ENCODE measurements at regions not wholly inside any gene's neighbourhood (a gene's known extent, or its start where the extent isn't known, plus 50 kb on each side); places are given as distances from the start of the nearest gene placed in this dataset.
"Not testable (repeated sequence)": the region's sequence is repeated elsewhere in the genome, so short reads cannot be mapped to it uniquely, and the experiment has no call there.

GRCh38 chr17:22161376-22161775 lies 469.1 kb downstream of the KCNJ18 start:
- no peak overlapping the region for H2AFZ ChIP-seq (ENCODE audit: low read depth, low read length)
- no peaks in the 10 kb centered on the region for H3K27me3 ChIP-seq (ENCODE audit: insufficient read depth, low read length)
- H3K36me3 ChIP-seq (ENCODE audit: insufficient read depth, low read length), result no peaks in the 10 kb centered on the region
- no peaks in the 10 kb centered on the region for H3K9me3 ChIP-seq (ENCODE audit: low read length)
- no peaks in the 10 kb centered on the region for H3K4me1 ChIP-seq (ENCODE audit: insufficient read depth, low read length)
- no peak overlapping the region for H3K4me3 ChIP-seq (ENCODE audit: low read length)

- Histone ChIP-seq H3K4me3 (ENCODE audit: low read length) (no peak overlapping the region), H3K9me3 (ENCODE audit: low read length) (no peaks in the 10 kb centered on the region), H3K27me3 (ENCODE audit: insufficient read depth, low read length) (no peaks in the 10 kb centered on the region), H3K4me1 (ENCODE audit: insufficient read depth, low read length) (no peaks in the 10 kb centered on the region), H3K36me3 (ENCODE audit: insufficient read depth, low read length) (no peaks in the 10 kb centered on the region), H2AFZ (ENCODE audit: low read depth, low read length) (no peak overlapping the region)
Measured at GRCh38 chr17:22171631-22172030, 479.3 kb downstream of the KCNJ18 start.

- Histone ChIP-seq H3K27me3 (ENCODE audit: insufficient read depth, low read length) (no peaks in the 10 kb centered on the region), H3K4me3 (ENCODE audit: low read length) (no peak overlapping the region), H3K36me3 (ENCODE audit: insufficient read depth, low read length) (no peaks in the 10 kb centered on the region), H3K4me1 (ENCODE audit: insufficient read depth, low read length) (no peaks in the 10 kb centered on the region), H2AFZ (ENCODE audit: low read depth, low read length) (no peak overlapping the region), H3K9me3 (ENCODE audit: low read length) (no peaks in the 10 kb centered on the region)
Measured at GRCh38 chr17:22193113-22193512, 500.8 kb downstream of the KCNJ18 start.

- not testable (repeated sequence) for H3K9me3 ChIP-seq (ENCODE audit: low read length); H3K36me3 ChIP-seq (ENCODE audit: insufficient read depth, low read length); H3K27me3 ChIP-seq (ENCODE audit: insufficient read depth, low read length); H3K4me1 ChIP-seq (ENCODE audit: insufficient read depth, low read length); H2AFZ ChIP-seq (ENCODE audit: low read depth, low read length); H3K4me3 ChIP-seq (ENCODE audit: low read length)
Measured at GRCh38 chr17:22200187-22200586, 507.9 kb downstream of the KCNJ18 start.

GRCh38 chr17:22202702-22203101 lies 510.4 kb downstream of the KCNJ18 start:
- H3K9me3 ChIP-seq (ENCODE audit: low read length), result no peaks in the 10 kb centered on the region
- no peaks in the 10 kb centered on the region for H3K4me1 ChIP-seq (ENCODE audit: insufficient read depth, low read length)
- H3K27me3 ChIP-seq (ENCODE audit: insufficient read depth, low read length), result no peaks in the 10 kb centered on the region
- no peak overlapping the region for H3K4me3 ChIP-seq (ENCODE audit: low read length)
- H2AFZ ChIP-seq (ENCODE audit: low read depth, low read length), result no peak overlapping the region
- no peaks in the 10 kb centered on the region for H3K36me3 ChIP-seq (ENCODE audit: insufficient read depth, low read length)

GRCh38 chr17:22203208-22203715 lies 510.9 kb downstream of the KCNJ18 start:
- no peak overlapping the region for H2AFZ ChIP-seq (ENCODE audit: low read depth, low read length)
- no peaks in the 10 kb centered on the region for H3K36me3 ChIP-seq (ENCODE audit: insufficient read depth, low read length)
- H3K4me1 ChIP-seq (ENCODE audit: insufficient read depth, low read length), result no peaks in the 10 kb centered on the region
- H3K9me3 ChIP-seq (ENCODE audit: low read length), result no peaks in the 10 kb centered on the region
- H3K27me3 ChIP-seq (ENCODE audit: insufficient read depth, low read length), result no peaks in the 10 kb centered on the region
- H3K4me3 ChIP-seq (ENCODE audit: low read length), result no peak overlapping the region

GRCh38 chr17:22204076-22204475 lies 511.8 kb downstream of the KCNJ18 start:
- H3K4me1 ChIP-seq (ENCODE audit: insufficient read depth, low read length); H2AFZ ChIP-seq (ENCODE audit: low read depth, low read length): not testable (repeated sequence)

GRCh38 chr17:22210212-22210611 lies 517.9 kb downstream of the KCNJ18 start:
- H3K36me3 ChIP-seq (ENCODE audit: insufficient read depth, low read length); H3K4me1 ChIP-seq (ENCODE audit: insufficient read depth, low read length); H3K9me3 ChIP-seq (ENCODE audit: low read length); H2AFZ ChIP-seq (ENCODE audit: low read depth, low read length); H3K27me3 ChIP-seq (ENCODE audit: insufficient read depth, low read length); H3K4me3 ChIP-seq (ENCODE audit: low read length): not testable (repeated sequence)

More at GRCh38 chr17:22204076-22204475, 511.8 kb downstream of the KCNJ18 start:
- H3K9me3 ChIP-seq (ENCODE audit: low read length); H3K4me3 ChIP-seq (ENCODE audit: low read length); H3K36me3 ChIP-seq (ENCODE audit: insufficient read depth, low read length); H3K27me3 ChIP-seq (ENCODE audit: insufficient read depth, low read length): not testable (repeated sequence)

- H3K4me1 ChIP-seq (ENCODE audit: insufficient read depth, low read length); H3K36me3 ChIP-seq (ENCODE audit: insufficient read depth, low read length); H3K4me3 ChIP-seq (ENCODE audit: low read length); H3K27me3 ChIP-seq (ENCODE audit: insufficient read depth, low read length); H3K9me3 ChIP-seq (ENCODE audit: low read length); H2AFZ ChIP-seq (ENCODE audit: low read depth, low read length): not testable (repeated sequence)
Measured at GRCh38 chr17:22213169-22213568, 520.8 kb downstream of the KCNJ18 start.

GRCh38 chr17:22217135-22217534 lies 524.8 kb downstream of the KCNJ18 start:
- no peaks in the 10 kb centered on the region for H3K4me1 ChIP-seq (ENCODE audit: insufficient read depth, low read length)
- no peaks in the 10 kb centered on the region for H3K36me3 ChIP-seq (ENCODE audit: insufficient read depth, low read length)
- no peak overlapping the region for H2AFZ ChIP-seq (ENCODE audit: low read depth, low read length)
- H3K27me3 ChIP-seq (ENCODE audit: insufficient read depth, low read length), result no peaks in the 10 kb centered on the region
- no peak overlapping the region for H3K4me3 ChIP-seq (ENCODE audit: low read length)
- H3K9me3 ChIP-seq (ENCODE audit: low read length), result no peaks in the 10 kb centered on the region

GRCh38 chr17:22221344-22221743 lies 529.0 kb downstream of the KCNJ18 start:
- Histone ChIP-seq H3K4me3 (ENCODE audit: low read length) (no peak overlapping the region), H2AFZ (ENCODE audit: low read depth, low read length) (no peak overlapping the region), H3K36me3 (ENCODE audit: insufficient read depth, low read length) (no peaks in the 10 kb centered on the region), H3K27me3 (ENCODE audit: insufficient read depth, low read length) (no peaks in the 10 kb centered on the region), H3K4me1 (ENCODE audit: insufficient read depth, low read length) (no peaks in the 10 kb centered on the region), H3K9me3 (ENCODE audit: low read length) (no peaks in the 10 kb centered on the region)

- not testable (repeated sequence) for H3K4me3 ChIP-seq (ENCODE audit: low read length); H3K27me3 ChIP-seq (ENCODE audit: insufficient read depth, low read length); H3K9me3 ChIP-seq (ENCODE audit: low read length); H3K36me3 ChIP-seq (ENCODE audit: insufficient read depth, low read length); H2AFZ ChIP-seq (ENCODE audit: low read depth, low read length); H3K4me1 ChIP-seq (ENCODE audit: insufficient read depth, low read length)
Measured at GRCh38 chr17:22226477-22226876, 534.2 kb downstream of the KCNJ18 start.

- not testable (repeated sequence) for H2AFZ ChIP-seq (ENCODE audit: low read depth, low read length); H3K36me3 ChIP-seq (ENCODE audit: insufficient read depth, low read length); H3K27me3 ChIP-seq (ENCODE audit: insufficient read depth, low read length); H3K4me3 ChIP-seq (ENCODE audit: low read length); H3K4me1 ChIP-seq (ENCODE audit: insufficient read depth, low read length); H3K9me3 ChIP-seq (ENCODE audit: low read length)
Measured at GRCh38 chr17:22226932-22227331, 534.6 kb downstream of the KCNJ18 start.

- H3K4me1 ChIP-seq (ENCODE audit: insufficient read depth, low read length); H3K4me3 ChIP-seq (ENCODE audit: low read length); H2AFZ ChIP-seq (ENCODE audit: low read depth, low read length); H3K36me3 ChIP-seq (ENCODE audit: insufficient read depth, low read length); H3K9me3 ChIP-seq (ENCODE audit: low read length); H3K27me3 ChIP-seq (ENCODE audit: insufficient read depth, low read length): not testable (repeated sequence)
Measured at GRCh38 chr17:22227699-22228553, 535.6 kb downstream of the KCNJ18 start.
